ENCODE measurements at regions not wholly inside any gene's neighbourhood (a gene's known extent, or its start where the extent isn't known, plus 50 kb on each side); places are given as distances from the start of the nearest gene placed in this dataset.

DNA sequence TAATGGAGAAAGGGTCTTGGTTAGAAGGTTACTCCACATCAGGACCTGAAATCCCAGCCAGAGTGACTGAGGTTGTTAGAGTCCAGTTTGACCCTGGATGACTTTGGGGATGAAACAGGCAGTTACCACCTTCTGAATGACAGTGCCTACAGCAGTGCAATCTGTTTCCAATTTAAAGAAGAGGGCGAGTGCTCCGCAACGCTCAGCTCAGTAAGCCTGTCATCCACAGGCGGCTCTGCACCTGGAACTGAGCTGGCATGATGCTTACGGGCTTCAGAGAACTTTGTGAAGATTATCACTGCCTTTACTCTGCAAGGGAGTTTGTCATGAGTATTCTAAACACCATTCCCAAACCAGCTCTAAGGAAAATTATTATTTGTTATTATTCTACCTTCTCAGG, 127.7 kb upstream of the SLC24A5 start:
- H3K27ac ChIP-seq (ENCODE audit: control insufficient read depth, insufficient read depth, low read length) = no peak overlapping the region

DNA sequence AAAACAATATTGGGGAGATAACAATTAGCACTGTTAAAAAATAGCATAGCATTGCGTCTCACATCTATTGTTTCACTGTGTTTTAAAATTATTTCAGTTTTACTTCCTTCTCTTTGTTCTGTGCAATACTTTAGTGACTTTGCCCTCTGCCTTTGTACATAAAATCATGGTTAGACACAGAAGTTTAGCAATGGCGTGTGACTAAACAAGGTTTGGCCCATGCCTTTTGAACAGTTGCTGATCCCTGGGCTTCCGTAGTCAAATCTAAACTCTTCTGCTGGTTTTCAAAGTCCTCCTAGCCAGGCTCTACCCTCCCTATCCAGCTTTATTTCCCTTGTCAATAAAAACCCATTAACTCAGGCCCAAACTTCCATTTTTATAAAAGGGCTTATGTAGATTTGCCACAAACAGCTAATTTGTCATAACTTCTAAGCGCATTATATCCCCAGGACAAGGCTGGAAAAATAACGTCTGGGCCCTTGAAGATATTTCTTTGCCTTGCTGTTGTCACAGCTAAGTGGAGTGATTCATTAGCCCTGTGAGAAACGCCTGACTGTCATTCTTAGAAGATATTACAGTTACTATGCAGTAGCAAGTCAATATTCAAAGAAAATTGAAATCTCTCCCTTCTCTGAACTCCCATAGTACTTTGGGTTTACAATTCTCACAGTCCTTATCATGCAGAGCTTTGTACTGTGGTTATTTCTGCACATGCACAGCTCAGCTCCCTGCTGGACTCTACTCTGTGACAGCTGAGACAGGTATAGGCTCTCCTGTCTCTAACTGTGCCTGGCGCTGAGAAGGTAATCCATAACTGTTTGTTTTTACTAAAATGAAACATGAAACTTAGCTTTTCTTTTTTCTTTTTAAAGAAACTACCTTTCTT, 123.4 kb upstream of the SLC24A5 start:
- Histone ChIP-seq H3K9me3 (ENCODE audit: control insufficient read depth, low read depth, low read length) (no peaks in the 10 kb centered on the region), H3K4me1 (ENCODE audit: control insufficient read depth, extremely low read depth, insufficient read depth, low read length) (no peaks in the 10 kb centered on the region), H2AFZ (ENCODE audit: control insufficient read depth, low read length) (no peak overlapping the region), H4K20me1 (ENCODE audit: control insufficient read depth, extremely low read depth, insufficient read depth, low read length) (no peaks in the 10 kb centered on the region), H3K9ac (ENCODE audit: control insufficient read depth, extremely low read depth, insufficient read depth, low read length) (no peak overlapping the region), H3K9me1 (ENCODE audit: control insufficient read depth, extremely low read depth, insufficient read depth, low read length) (no peaks in the 10 kb centered on the region), H3K27ac (ENCODE audit: control insufficient read depth, insufficient read depth, low read length) (no peak overlapping the region), H3K36me3 (ENCODE audit: control insufficient read depth in 2 of 2, extremely low read depth in 1 of 2, insufficient read depth in 2 of 2, low read length in 2 of 2) (no peaks in the 10 kb centered on the region), H3K79me2 (ENCODE audit: control insufficient read depth, insufficient read depth, low read length) (no peaks in the 10 kb centered on the region), H3K27me3 (ENCODE audit: control insufficient read depth, extremely low read depth, insufficient read depth, low read length) (no peaks in the 10 kb centered on the region), H3K4me2 (ENCODE audit: control insufficient read depth, extremely low read depth, insufficient read depth, low read depth, low read length) (no peak overlapping the region), H3K4me3 (ENCODE audit: control insufficient read depth in 2 of 3, extremely low read depth in 1 of 3, insufficient read depth in 2 of 3, low read depth in 1 of 3, low read length in 3 of 3) (no peak overlapping the region)
- DNase-seq (ENCODE audit: low read depth, low spot score) (no peak), FAIRE-seq (no peak)
- TF ChIP-seq, protein P1, sequence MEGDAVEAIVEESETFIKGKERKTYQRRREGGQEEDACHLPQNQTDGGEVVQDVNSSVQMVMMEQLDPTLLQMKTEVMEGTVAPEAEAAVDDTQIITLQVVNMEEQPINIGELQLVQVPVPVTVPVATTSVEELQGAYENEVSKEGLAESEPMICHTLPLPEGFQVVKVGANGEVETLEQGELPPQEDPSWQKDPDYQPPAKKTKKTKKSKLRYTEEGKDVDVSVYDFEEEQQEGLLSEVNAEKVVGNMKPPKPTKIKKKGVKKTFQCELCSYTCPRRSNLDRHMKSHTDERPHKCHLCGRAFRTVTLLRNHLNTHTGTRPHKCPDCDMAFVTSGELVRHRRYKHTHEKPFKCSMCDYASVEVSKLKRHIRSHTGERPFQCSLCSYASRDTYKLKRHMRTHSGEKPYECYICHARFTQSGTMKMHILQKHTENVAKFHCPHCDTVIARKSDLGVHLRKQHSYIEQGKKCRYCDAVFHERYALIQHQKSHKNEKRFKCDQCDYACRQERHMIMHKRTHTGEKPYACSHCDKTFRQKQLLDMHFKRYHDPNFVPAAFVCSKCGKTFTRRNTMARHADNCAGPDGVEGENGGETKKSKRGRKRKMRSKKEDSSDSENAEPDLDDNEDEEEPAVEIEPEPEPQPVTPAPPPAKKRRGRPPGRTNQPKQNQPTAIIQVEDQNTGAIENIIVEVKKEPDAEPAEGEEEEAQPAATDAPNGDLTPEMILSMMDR (optimal IDR thresholded peaks at IDR 0.05 in 1 of 3, IDR thresholded peaks at IDR 0.05 in 1 of 3, conservative IDR thresholded peaks at IDR 0.05 in 1 of 3; ENCODE audit: extremely low read depth in 1 of 3, insufficient read depth in 2 of 3, low read length in 3 of 3) = no peak
- TF ChIP-seq EZH2 (IDR thresholded peaks at IDR 0.05; ENCODE audit: low read length) = no peak
- dilution Hi-C loops (cut with MboI; ENCODE audit: extremely low pct_ligation_motif_present, low sequenced_read_pairs) = no loop called here

More for the DNA sequence above, 127.7 kb upstream of the SLC24A5 start:
- DNase-seq (ENCODE audit: low read depth, low spot score) (no peak), FAIRE-seq (no peak)
- Histone ChIP-seq H3K79me2 (ENCODE audit: control insufficient read depth, insufficient read depth, low read length) (no peaks in the 10 kb centered on the region), H3K9me3 (ENCODE audit: control insufficient read depth, low read depth, low read length) (no peaks in the 10 kb centered on the region), H3K4me3 (ENCODE audit: control insufficient read depth in 2 of 3, extremely low read depth in 1 of 3, insufficient read depth in 2 of 3, low read depth in 1 of 3, low read length in 3 of 3) (no peak overlapping the region), H3K9ac (ENCODE audit: control insufficient read depth, extremely low read depth, insufficient read depth, low read length) (no peak overlapping the region), H3K9me1 (ENCODE audit: control insufficient read depth, extremely low read depth, insufficient read depth, low read length) (no peaks in the 10 kb centered on the region), H4K20me1 (ENCODE audit: control insufficient read depth, extremely low read depth, insufficient read depth, low read length) (no peaks in the 10 kb centered on the region), H3K27me3 (ENCODE audit: control insufficient read depth, extremely low read depth, insufficient read depth, low read length) (no peaks in the 10 kb centered on the region), H3K36me3 (ENCODE audit: control insufficient read depth in 2 of 2, extremely low read depth in 1 of 2, insufficient read depth in 2 of 2, low read length in 2 of 2) (no peaks in the 10 kb centered on the region), H3K4me1 (ENCODE audit: control insufficient read depth, extremely low read depth, insufficient read depth, low read length) (no peaks in the 10 kb centered on the region), H2AFZ (ENCODE audit: control insufficient read depth, low read length) (no peak overlapping the region), H3K4me2 (ENCODE audit: control insufficient read depth, extremely low read depth, insufficient read depth, low read depth, low read length) (no peak overlapping the region)
- dilution Hi-C loops (cut with MboI; ENCODE audit: extremely low pct_ligation_motif_present, low sequenced_read_pairs) = no loop called here
- TF ChIP-seq, protein P1 (optimal IDR thresholded peaks at IDR 0.05 in 1 of 3, IDR thresholded peaks at IDR 0.05 in 1 of 3, conservative IDR thresholded peaks at IDR 0.05 in 1 of 3; ENCODE audit: extremely low read depth in 1 of 3, insufficient read depth in 2 of 3, low read length in 3 of 3) = no peak
- TF ChIP-seq EZH2 (IDR thresholded peaks at IDR 0.05; ENCODE audit: low read length) = no peak
